Keratinocyte (primary cell): ENCODE measurements at regions not wholly inside any gene's neighbourhood (a gene's known extent, or its start where the extent isn't known, plus 50 kb on each side); places are given as distances from the start of the nearest gene placed in this dataset.
"Not testable (repeated sequence)": the region's sequence is repeated elsewhere in the genome, so short reads cannot be mapped to it uniquely, and the experiment has no call there.

Experiments used
- DNase-seq: peaks from one replicate; pipeline ENCODE4 v3.0.0-alpha.2; 2011; ENCODE audit warnings: low read depth, missing footprints, low spot score
- FAIRE-seq: peaks from 2 replicates; lab custom pipeline; 2011; peaks lifted over from hg19 to GRCh38; lab: Jason Lieb, UNC
- H2AFZ ChIP-seq: 2 replicates; pipeline ENCODE4 v1.6.0; 2012; ENCODE audit warnings: low read length, control low read depth, inconsistent platforms; ENCODE audit not compliant: control insufficient read depth
- H3K27ac ChIP-seq: 2 replicates; pipeline ENCODE4 v1.5.1; 2011; ENCODE audit warnings: low read length; ENCODE audit not compliant: control insufficient read depth, insufficient read depth
- H3K27me3 ChIP-seq: 3 replicates; pipeline ENCODE4 v1.6.0; 2011; ENCODE audit warnings: low read length; ENCODE audit not compliant: control insufficient read depth, insufficient read depth; ENCODE audit errors: extremely low read depth
- H3K36me3 ChIP-seq, 2 experiments: 2 replicates in 1 of 2; 3 replicates in 1 of 2; pipeline ENCODE4 v1.5.1; 2011; ENCODE audit warnings: low read length in 2 of 2, mild to moderate bottlenecking in 1 of 2; ENCODE audit not compliant: control insufficient read depth in 2 of 2, insufficient read depth in 2 of 2; ENCODE audit errors: extremely low read depth in 1 of 2
- H3K4me1 ChIP-seq: 3 replicates; pipeline ENCODE4 v1.5.1; 2011; ENCODE audit warnings: low read length; ENCODE audit not compliant: control insufficient read depth, insufficient read depth; ENCODE audit errors: extremely low read depth
- H3K4me2 ChIP-seq: 3 replicates; pipeline ENCODE4 v1.6.0; 2011; ENCODE audit warnings: low read depth, low read length; ENCODE audit not compliant: control insufficient read depth, insufficient read depth; ENCODE audit errors: extremely low read depth
- H3K4me3 ChIP-seq, 3 experiments: fragments of 200-600 bp in 1 of 3; sonication (generic) in 1 of 3; 2 replicates in 2 of 3; 3 replicates in 1 of 3; pipeline ENCODE4 v1.5.1; 2011 to 2016; ENCODE audit warnings: low read length in 3 of 3, mild to moderate bottlenecking in 3 of 3, control low read depth in 2 of 3, inconsistent platforms in 1 of 3, low read depth in 1 of 3, mixed read lengths in 1 of 3, mixed run types in 1 of 3, moderate library complexity in 1 of 3; ENCODE audit not compliant: control insufficient read depth in 2 of 3, insufficient read depth in 2 of 3; ENCODE audit errors: extremely low read depth in 1 of 3
- H3K79me2 ChIP-seq: 2 replicates; pipeline ENCODE4 v1.6.0; 2012; ENCODE audit warnings: low read length; ENCODE audit not compliant: control insufficient read depth, insufficient read depth
- H3K9ac ChIP-seq: 3 replicates; pipeline ENCODE4 v1.6.0; 2011; ENCODE audit warnings: low read length; ENCODE audit not compliant: control insufficient read depth, insufficient read depth; ENCODE audit errors: extremely low read depth
- H3K9me1 ChIP-seq: 3 replicates; pipeline ENCODE4 v1.6.0; 2011; ENCODE audit warnings: low read length; ENCODE audit not compliant: control insufficient read depth, insufficient read depth; ENCODE audit errors: extremely low read depth
- H3K9me3 ChIP-seq: 2 replicates; pipeline ENCODE4 v1.5.1; 2012; ENCODE audit warnings: low read depth, low read length; ENCODE audit not compliant: control insufficient read depth
- H4K20me1 ChIP-seq: 3 replicates; pipeline ENCODE4 v1.6.0; 2011; ENCODE audit warnings: low read length; ENCODE audit not compliant: control insufficient read depth, insufficient read depth; ENCODE audit errors: extremely low read depth
- CTCF ChIP-seq, 3 experiments: IDR thresholded peaks in 1 of 3; conservative IDR thresholded peaks in 1 of 3; optimal IDR thresholded peaks in 1 of 3; 2 replicates in 2 of 3; 3 replicates in 1 of 3; pipeline versions ENCODE3 to v1.5.1; 2011; ENCODE audit warnings: low read length in 3 of 3, mild to moderate bottlenecking in 3 of 3, moderate library complexity in 2 of 3, control low read depth in 1 of 3, inconsistent platforms in 1 of 3; ENCODE audit not compliant: insufficient read depth in 2 of 3; ENCODE audit errors: extremely low read depth in 1 of 3
- EZH2 ChIP-seq: IDR thresholded peaks from one replicate; pipeline ENCODE4 v1.6.1; 2012; ENCODE audit warnings: inconsistent platforms, mild to moderate bottlenecking, low read length, moderate library complexity
- dilution Hi-C: fragments of 300-500 bp; cut with MboI; formaldehyde crosslinking; loops from one replicate; pipeline ENCODE4 v1.7.0; 2020; ENCODE audit warnings: low sequenced_read_pairs; ENCODE audit not compliant: extremely low pct_ligation_motif_present

- no peak for FAIRE-seq
- DNase-seq = no peak
Measured at GRCh38 chr1:189752461-189752995, 725.1 kb downstream of the BRINP3 start.

GRCh38 chr1:189755100-189755499, 722.6 kb downstream of the BRINP3 start:
- H3K27me3 ChIP-seq, H3K9me1 ChIP-seq, H3K9me3 ChIP-seq, H3K36me3 ChIP-seq, DNase-seq, H3K4me3 ChIP-seq, H3K4me2 ChIP-seq, H3K27ac ChIP-seq, H3K79me2 ChIP-seq, FAIRE-seq, dilution Hi-C loops, H2AFZ ChIP-seq, H3K9ac ChIP-seq, H3K4me1 ChIP-seq, H4K20me1 ChIP-seq: not testable (repeated sequence)

More at GRCh38 chr1:189752461-189752995, 725.1 kb downstream of the BRINP3 start:
- H3K27me3 ChIP-seq = no peaks in the 10 kb centered on the region
- H3K79me2 ChIP-seq = no peaks in the 10 kb centered on the region
- no peak for TF ChIP-seq EZH2
- TF ChIP-seq CTCF (optimal IDR thresholded peaks at IDR 0.05 in 1 of 3, IDR thresholded peaks at IDR 0.05 in 1 of 3, conservative IDR thresholded peaks at IDR 0.05 in 1 of 3; ENCODE audit: extremely low read depth in 1 of 3, insufficient read depth in 2 of 3, low read length in 3 of 3) = no peak
- no peak overlapping the region for H3K4me2 ChIP-seq
- dilution Hi-C loops = no loop called here
- no peak overlapping the region for H3K9ac ChIP-seq
- H3K9me3 ChIP-seq = no peaks in the 10 kb centered on the region
- no peak overlapping the region for H2AFZ ChIP-seq
- H3K4me3 ChIP-seq = no peak overlapping the region
- no peaks in the 10 kb centered on the region for H3K9me1 ChIP-seq
- no peak overlapping the region for H3K27ac ChIP-seq
- no peaks in the 10 kb centered on the region for H4K20me1 ChIP-seq
- H3K4me1 ChIP-seq = no peaks in the 10 kb centered on the region
- no peaks in the 10 kb centered on the region for H3K36me3 ChIP-seq
